ENCODE measurements at regions not wholly inside any gene's neighbourhood (a gene's known extent, or its start where the extent isn't known, plus 50 kb on each side); places are given as distances from the start of the nearest gene placed in this dataset.

DNA sequence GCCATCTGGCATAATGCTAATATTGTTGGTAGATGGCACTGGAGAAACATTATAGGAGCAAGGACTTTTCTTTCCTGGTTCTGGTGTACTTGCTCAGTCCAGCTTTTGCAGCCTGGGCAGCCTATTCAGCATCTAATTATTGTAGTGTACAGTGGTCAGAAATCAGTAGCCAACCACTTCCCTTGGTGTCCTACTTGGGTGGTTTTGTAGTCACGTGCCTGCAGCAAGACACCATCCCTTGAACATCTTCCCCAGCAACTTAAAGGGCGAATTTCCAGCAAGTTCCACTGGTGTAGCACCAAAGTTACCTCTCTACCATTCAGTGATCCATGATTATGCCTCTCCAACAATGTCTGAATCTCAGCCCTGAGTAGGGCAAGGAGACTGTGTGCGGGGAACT, 557.6 kb downstream of the SATB2 start:
- H3K27ac ChIP-seq (ENCODE audit: low read depth in 2 of 2, low read length in 1 of 2): no peak overlapping the region
- no peak for DNase-seq
- H3K9me3 ChIP-seq: no peaks in the 10 kb centered on the region
- no peak overlapping the region for H3K9ac ChIP-seq
- no peaks in the 10 kb centered on the region for H3K9me2 ChIP-seq
- no peak overlapping the region for H3K4me2 ChIP-seq
- no peak overlapping the region for H3K4me3 ChIP-seq (ENCODE audit: low read depth in 2 of 2, low read length in 1 of 2)
- no peaks in the 10 kb centered on the region for H3K4me1 ChIP-seq (ENCODE audit: control insufficient read depth in 1 of 2, insufficient read depth in 2 of 2, low read depth in 1 of 2, low read length in 1 of 2)
- ChIA-PET POLR2A (no interaction called here), CTCF (no interaction called here)
- 30% methylated on average over 3 of the region's 3 CpGs for WGBS (ENCODE audit: low lambda C conversion rate)
- H3K79me2 ChIP-seq (ENCODE audit: insufficient read depth): no peaks in the 10 kb centered on the region
- H2AFZ ChIP-seq (ENCODE audit: low read depth): no peak overlapping the region
- no peaks in the 10 kb centered on the region for H3F3A ChIP-seq (replicated peaks; ENCODE audit: insufficient read depth)
- H3K27me3 ChIP-seq (ENCODE audit: insufficient read depth): no peaks in the 10 kb centered on the region
- H4K20me1 ChIP-seq (ENCODE audit: insufficient read depth): no peaks in the 10 kb centered on the region
- H3K36me3 ChIP-seq (replicated peaks in 1 of 2; ENCODE audit: control insufficient read depth in 1 of 2, insufficient read depth in 2 of 2, low read length in 1 of 2): no peaks in the 10 kb centered on the region
- TF ChIP-seq RCOR1 (IDR thresholded peaks at IDR 0.05; ENCODE audit: low read length) (no peak), RAD21 (IDR thresholded peaks at IDR 0.05; ENCODE audit: low read length) (no peak), ELF1 (IDR thresholded peaks at IDR 0.05) (no peak), SMC3 (IDR thresholded peaks at IDR 0.05; ENCODE audit: low read depth, low read length) (no peak), SIN3A (IDR thresholded peaks at IDR 0.05; ENCODE audit: borderline replicate concordance, low read depth, low read length) (no peak), CHD2 (IDR thresholded peaks at IDR 0.05; ENCODE audit: low read length, partially characterized antibody) (no peak), EP300 (IDR thresholded peaks at IDR 0.05; ENCODE audit: borderline replicate concordance in 1 of 2, low read depth in 1 of 2, low read length in 1 of 2) (no peak), JUND (IDR thresholded peaks at IDR 0.05) (no peak), FOXJ3 (CRISPR knock-in tag; IDR thresholded peaks at IDR 0.05) (no peak), RFX5 (IDR thresholded peaks at IDR 0.05; ENCODE audit: low read length) (no peak)
- TF ChIP-seq, protein P1, sequence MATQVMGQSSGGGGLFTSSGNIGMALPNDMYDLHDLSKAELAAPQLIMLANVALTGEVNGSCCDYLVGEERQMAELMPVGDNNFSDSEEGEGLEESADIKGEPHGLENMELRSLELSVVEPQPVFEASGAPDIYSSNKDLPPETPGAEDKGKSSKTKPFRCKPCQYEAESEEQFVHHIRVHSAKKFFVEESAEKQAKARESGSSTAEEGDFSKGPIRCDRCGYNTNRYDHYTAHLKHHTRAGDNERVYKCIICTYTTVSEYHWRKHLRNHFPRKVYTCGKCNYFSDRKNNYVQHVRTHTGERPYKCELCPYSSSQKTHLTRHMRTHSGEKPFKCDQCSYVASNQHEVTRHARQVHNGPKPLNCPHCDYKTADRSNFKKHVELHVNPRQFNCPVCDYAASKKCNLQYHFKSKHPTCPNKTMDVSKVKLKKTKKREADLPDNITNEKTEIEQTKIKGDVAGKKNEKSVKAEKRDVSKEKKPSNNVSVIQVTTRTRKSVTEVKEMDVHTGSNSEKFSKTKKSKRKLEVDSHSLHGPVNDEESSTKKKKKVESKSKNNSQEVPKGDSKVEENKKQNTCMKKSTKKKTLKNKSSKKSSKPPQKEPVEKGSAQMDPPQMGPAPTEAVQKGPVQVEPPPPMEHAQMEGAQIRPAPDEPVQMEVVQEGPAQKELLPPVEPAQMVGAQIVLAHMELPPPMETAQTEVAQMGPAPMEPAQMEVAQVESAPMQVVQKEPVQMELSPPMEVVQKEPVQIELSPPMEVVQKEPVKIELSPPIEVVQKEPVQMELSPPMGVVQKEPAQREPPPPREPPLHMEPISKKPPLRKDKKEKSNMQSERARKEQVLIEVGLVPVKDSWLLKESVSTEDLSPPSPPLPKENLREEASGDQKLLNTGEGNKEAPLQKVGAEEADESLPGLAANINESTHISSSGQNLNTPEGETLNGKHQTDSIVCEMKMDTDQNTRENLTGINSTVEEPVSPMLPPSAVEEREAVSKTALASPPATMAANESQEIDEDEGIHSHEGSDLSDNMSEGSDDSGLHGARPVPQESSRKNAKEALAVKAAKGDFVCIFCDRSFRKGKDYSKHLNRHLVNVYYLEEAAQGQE (IDR thresholded peaks at IDR 0.05; ENCODE audit: low read depth, low read length): no peak
- TF ChIP-seq, protein P2, sequence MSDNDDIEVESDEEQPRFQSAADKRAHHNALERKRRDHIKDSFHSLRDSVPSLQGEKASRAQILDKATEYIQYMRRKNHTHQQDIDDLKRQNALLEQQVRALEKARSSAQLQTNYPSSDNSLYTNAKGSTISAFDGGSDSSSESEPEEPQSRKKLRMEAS (IDR thresholded peaks at IDR 0.05; ENCODE audit: low read depth): no peak
- TF ChIP-seq, protein P3, sequence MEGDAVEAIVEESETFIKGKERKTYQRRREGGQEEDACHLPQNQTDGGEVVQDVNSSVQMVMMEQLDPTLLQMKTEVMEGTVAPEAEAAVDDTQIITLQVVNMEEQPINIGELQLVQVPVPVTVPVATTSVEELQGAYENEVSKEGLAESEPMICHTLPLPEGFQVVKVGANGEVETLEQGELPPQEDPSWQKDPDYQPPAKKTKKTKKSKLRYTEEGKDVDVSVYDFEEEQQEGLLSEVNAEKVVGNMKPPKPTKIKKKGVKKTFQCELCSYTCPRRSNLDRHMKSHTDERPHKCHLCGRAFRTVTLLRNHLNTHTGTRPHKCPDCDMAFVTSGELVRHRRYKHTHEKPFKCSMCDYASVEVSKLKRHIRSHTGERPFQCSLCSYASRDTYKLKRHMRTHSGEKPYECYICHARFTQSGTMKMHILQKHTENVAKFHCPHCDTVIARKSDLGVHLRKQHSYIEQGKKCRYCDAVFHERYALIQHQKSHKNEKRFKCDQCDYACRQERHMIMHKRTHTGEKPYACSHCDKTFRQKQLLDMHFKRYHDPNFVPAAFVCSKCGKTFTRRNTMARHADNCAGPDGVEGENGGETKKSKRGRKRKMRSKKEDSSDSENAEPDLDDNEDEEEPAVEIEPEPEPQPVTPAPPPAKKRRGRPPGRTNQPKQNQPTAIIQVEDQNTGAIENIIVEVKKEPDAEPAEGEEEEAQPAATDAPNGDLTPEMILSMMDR (IDR thresholded peaks at IDR 0.05): no peak

DNA sequence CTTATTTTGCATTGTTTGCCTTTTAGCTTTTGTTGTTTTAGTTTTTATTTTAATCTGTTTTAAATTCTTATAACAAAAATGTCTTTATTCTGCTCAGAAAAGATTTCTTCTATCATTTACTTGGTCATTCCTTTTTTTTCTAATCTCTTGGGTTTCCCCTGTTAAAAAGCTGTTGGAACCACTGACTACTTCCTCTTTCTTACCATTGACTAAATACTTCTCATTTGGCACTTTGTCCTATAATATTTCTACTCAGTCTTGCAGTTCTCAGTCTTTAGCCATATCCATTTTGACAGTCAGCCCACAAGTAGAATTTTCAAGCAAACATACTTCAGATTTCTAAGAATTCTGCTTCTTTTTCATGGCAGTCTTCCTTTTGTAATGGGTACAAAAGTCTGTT, 567.2 kb downstream of the SATB2 start:
- POLR2A ChIA-PET: no interaction called here
- TF ChIP-seq, protein P4, sequence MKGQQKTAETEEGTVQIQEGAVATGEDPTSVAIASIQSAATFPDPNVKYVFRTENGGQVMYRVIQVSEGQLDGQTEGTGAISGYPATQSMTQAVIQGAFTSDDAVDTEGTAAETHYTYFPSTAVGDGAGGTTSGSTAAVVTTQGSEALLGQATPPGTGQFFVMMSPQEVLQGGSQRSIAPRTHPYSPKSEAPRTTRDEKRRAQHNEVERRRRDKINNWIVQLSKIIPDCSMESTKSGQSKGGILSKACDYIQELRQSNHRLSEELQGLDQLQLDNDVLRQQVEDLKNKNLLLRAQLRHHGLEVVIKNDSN (IDR thresholded peaks at IDR 0.05; ENCODE audit: borderline replicate concordance, low read depth): no peak
- no peak for TF ChIP-seq RFX5 (IDR thresholded peaks at IDR 0.05; ENCODE audit: low read length)
- TF ChIP-seq TEAD4 (IDR thresholded peaks at IDR 0.05; ENCODE audit: borderline replicate concordance, insufficient read depth): no peak
- TF ChIP-seq, protein P5, sequence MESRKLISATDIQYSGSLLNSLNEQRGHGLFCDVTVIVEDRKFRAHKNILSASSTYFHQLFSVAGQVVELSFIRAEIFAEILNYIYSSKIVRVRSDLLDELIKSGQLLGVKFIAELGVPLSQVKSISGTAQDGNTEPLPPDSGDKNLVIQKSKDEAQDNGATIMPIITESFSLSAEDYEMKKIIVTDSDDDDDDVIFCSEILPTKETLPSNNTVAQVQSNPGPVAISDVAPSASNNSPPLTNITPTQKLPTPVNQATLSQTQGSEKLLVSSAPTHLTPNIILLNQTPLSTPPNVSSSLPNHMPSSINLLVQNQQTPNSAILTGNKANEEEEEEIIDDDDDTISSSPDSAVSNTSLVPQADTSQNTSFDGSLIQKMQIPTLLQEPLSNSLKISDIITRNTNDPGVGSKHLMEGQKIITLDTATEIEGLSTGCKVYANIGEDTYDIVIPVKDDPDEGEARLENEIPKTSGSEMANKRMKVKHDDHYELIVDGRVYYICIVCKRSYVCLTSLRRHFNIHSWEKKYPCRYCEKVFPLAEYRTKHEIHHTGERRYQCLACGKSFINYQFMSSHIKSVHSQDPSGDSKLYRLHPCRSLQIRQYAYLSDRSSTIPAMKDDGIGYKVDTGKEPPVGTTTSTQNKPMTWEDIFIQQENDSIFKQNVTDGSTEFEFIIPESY (IDR thresholded peaks at IDR 0.05; ENCODE audit: borderline replicate concordance, low read depth): no peak
- TF ChIP-seq JUND (IDR thresholded peaks at IDR 0.05): no peak
- TF ChIP-seq EZH2phosphoT487 (IDR thresholded peaks at IDR 0.05; ENCODE audit: borderline replicate concordance, low read depth): no peak
- no peak for TF ChIP-seq SMC3 (IDR thresholded peaks at IDR 0.05; ENCODE audit: low read depth, low read length)
- TF ChIP-seq, protein P6, sequence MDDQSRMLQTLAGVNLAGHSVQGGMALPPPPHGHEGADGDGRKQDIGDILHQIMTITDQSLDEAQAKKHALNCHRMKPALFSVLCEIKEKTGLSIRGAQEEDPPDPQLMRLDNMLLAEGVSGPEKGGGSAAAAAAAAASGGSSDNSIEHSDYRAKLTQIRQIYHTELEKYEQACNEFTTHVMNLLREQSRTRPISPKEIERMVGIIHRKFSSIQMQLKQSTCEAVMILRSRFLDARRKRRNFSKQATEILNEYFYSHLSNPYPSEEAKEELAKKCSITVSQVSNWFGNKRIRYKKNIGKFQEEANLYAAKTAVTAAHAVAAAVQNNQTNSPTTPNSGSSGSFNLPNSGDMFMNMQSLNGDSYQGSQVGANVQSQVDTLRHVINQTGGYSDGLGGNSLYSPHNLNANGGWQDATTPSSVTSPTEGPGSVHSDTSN (IDR thresholded peaks at IDR 0.05): no peak
- no peak for TF ChIP-seq NFIC (IDR thresholded peaks at IDR 0.05; ENCODE audit: borderline replicate concordance)

More for the DNA sequence above, 567.2 kb downstream of the SATB2 start:
- Histone ChIP-seq H3K9me2 (no peaks in the 10 kb centered on the region), H3K27me3 (ENCODE audit: insufficient read depth) (no peaks in the 10 kb centered on the region), H3K9me3 (no peaks in the 10 kb centered on the region), H3F3A (replicated peaks; ENCODE audit: insufficient read depth) (no peaks in the 10 kb centered on the region), H3K9ac (no peak overlapping the region), H3K4me3 (ENCODE audit: low read depth in 2 of 2, low read length in 1 of 2) (no peak overlapping the region), H3K4me1 (ENCODE audit: control insufficient read depth in 1 of 2, insufficient read depth in 2 of 2, low read depth in 1 of 2, low read length in 1 of 2) (no peaks in the 10 kb centered on the region), H3K79me2 (ENCODE audit: insufficient read depth) (no peaks in the 10 kb centered on the region), H4K20me1 (ENCODE audit: insufficient read depth) (no peaks in the 10 kb centered on the region), H3K27ac (ENCODE audit: low read depth in 2 of 2, low read length in 1 of 2) (no peak overlapping the region), H3K36me3 (replicated peaks in 1 of 2; ENCODE audit: control insufficient read depth in 1 of 2, insufficient read depth in 2 of 2, low read length in 1 of 2) (no peaks in the 10 kb centered on the region), H3K4me2 (no peak overlapping the region), H2AFZ (ENCODE audit: low read depth) (no peak overlapping the region)
- CTCF ChIA-PET: interaction anchor here (1.7 kb wide), 1 partner anchor 15 kb away, joined by 4 read pairs; no protein-coding TSS in a partner anchor
- DNase-seq: no peak
